A673 (cell line): ENCODE measurements at regions not wholly inside any gene's neighbourhood (a gene's known extent, or its start where the extent isn't known, plus 50 kb on each side); places are given as distances from the start of the nearest gene placed in this dataset.

Experiments
- BruUV-seq: library from RNA; stranded (reverse); fragments of 400-500 nt; replicated peaks from 2 replicates; lab custom pipeline; 2021; lab: Mats Ljungman, UMichigan
- CTCF ChIA-PET: fragments of 300-600 bp; sonication (Branson Sonifier 250); formaldehyde crosslinking; loops from one replicate; lab custom pipeline; 2022; ENCODE audit warnings: antibody characterized with exemption; lab: Charles Lee
- POLR2A ChIA-PET: fragments of 300-600 bp; sonication (Branson Sonifier 250); formaldehyde crosslinking; loops from one replicate; lab custom pipeline; 2022; ENCODE audit warnings: antibody characterized with exemption; ENCODE audit not compliant: low non-redundant PET; lab: Charles Lee
- DNase-seq: peaks from one replicate; pipeline ENCODE4 v3.0.0-alpha.2; 2015; ENCODE audit warnings: low spot score
- H3K27ac ChIP-seq: fragments of 200-600 bp; sonication (generic); 2 replicates; pipeline ENCODE4 v1.5.1; 2016; ENCODE audit warnings: mixed run types, low read depth, mild to moderate bottlenecking, mixed read lengths, antibody characterized with exemption, low read length; ENCODE audit not compliant: poor library complexity, severe bottlenecking
- H3K27me3 ChIP-seq: fragments of 200-600 bp; sonication (generic); replicated peaks from 2 replicates; pipeline ENCODE4 v1.6.1; 2017; ENCODE audit warnings: mixed run types, low read depth, mild to moderate bottlenecking, mixed read lengths, antibody characterized with exemption, low read length; ENCODE audit not compliant: insufficient read depth, poor library complexity
- H3K36me3 ChIP-seq: fragments of 200-600 bp; sonication (generic); 2 replicates; pipeline ENCODE4 v1.6.1; 2016; ENCODE audit warnings: mixed run types, mild to moderate bottlenecking, mixed read lengths, antibody characterized with exemption, low read length; ENCODE audit not compliant: insufficient read depth, poor library complexity, severe bottlenecking
- H3K4me1 ChIP-seq: fragments of 200-600 bp; sonication (generic); 2 replicates; pipeline ENCODE4 v1.6.1; 2017; ENCODE audit warnings: mixed run types, mild to moderate bottlenecking, mixed read lengths, antibody characterized with exemption, low read length; ENCODE audit not compliant: insufficient read depth, poor library complexity, severe bottlenecking
- H3K4me3 ChIP-seq: fragments of 200-600 bp; sonication (generic); 2 replicates; pipeline ENCODE4 v1.5.1; 2016; ENCODE audit warnings: low read depth, mixed run types, mild to moderate bottlenecking, mixed read lengths, low read length; ENCODE audit not compliant: poor library complexity, severe bottlenecking
- H3K9me3 ChIP-seq: fragments of 200-600 bp; sonication (generic); 2 replicates; pipeline ENCODE4 v1.6.1; 2016; ENCODE audit warnings: mixed run types, low read depth, mild to moderate bottlenecking, mixed read lengths, antibody characterized with exemption, low read length; ENCODE audit not compliant: poor library complexity, severe bottlenecking
- EZH2 ChIP-seq: fragments of 200-600 bp; sonication (generic); IDR thresholded peaks from 2 replicates; pipeline ENCODE4 v1.6.1; 2017; ENCODE audit warnings: borderline replicate concordance, low read depth, mild to moderate bottlenecking, mixed read lengths, antibody characterized with exemption, low read length; ENCODE audit not compliant: poor library complexity, severe bottlenecking
- intact Hi-C: fragments of 100-400 bp; cut with micrococcal nuclease; formaldehyde crosslinking; loops from one replicate; pipeline ENCODE4 v1.10.0; 2022; ENCODE audit not compliant: unreplicated experiment
- TF ChIP-seq, protein P1 (sequence below): fragments of 300-800, 200-600 bp; sonication (generic); conservative IDR thresholded peaks from 2 replicates; pipeline ENCODE4 v1.5.1; 2017; ENCODE audit warnings: low read depth, mild to moderate bottlenecking, antibody characterized with exemption, low read length, moderate library complexity, mixed read lengths

DNA sequence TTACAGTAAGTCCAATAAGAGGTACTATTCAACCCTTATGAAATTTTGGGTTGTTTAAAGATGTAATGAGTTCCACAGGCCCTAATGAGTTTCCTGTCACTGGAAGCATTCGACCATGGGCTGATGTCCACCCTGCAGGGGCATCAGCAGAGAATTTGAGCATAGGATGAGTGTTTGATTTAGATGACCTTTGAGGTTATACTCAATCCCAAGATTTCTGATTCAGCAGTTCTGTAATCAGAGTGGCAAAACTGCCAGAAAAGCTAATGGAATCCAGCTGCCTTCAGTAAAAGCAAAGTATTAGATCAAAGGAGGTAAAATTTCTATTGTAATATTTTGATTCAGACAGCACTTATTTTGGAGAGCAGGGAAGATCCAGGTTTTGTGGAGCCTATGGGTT, 68.3 kb downstream of the COX7C start:
- TF ChIP-seq, protein P1, sequence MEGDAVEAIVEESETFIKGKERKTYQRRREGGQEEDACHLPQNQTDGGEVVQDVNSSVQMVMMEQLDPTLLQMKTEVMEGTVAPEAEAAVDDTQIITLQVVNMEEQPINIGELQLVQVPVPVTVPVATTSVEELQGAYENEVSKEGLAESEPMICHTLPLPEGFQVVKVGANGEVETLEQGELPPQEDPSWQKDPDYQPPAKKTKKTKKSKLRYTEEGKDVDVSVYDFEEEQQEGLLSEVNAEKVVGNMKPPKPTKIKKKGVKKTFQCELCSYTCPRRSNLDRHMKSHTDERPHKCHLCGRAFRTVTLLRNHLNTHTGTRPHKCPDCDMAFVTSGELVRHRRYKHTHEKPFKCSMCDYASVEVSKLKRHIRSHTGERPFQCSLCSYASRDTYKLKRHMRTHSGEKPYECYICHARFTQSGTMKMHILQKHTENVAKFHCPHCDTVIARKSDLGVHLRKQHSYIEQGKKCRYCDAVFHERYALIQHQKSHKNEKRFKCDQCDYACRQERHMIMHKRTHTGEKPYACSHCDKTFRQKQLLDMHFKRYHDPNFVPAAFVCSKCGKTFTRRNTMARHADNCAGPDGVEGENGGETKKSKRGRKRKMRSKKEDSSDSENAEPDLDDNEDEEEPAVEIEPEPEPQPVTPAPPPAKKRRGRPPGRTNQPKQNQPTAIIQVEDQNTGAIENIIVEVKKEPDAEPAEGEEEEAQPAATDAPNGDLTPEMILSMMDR, result no peak
- no peak for TF ChIP-seq EZH2
- Histone ChIP-seq H3K36me3 (no peaks in the 10 kb centered on the region), H3K27me3 (no peaks in the 10 kb centered on the region), H3K27ac (no peak overlapping the region), H3K4me1 (no peaks in the 10 kb centered on the region), H3K9me3 (no peaks in the 10 kb centered on the region), H3K4me3 (no peak overlapping the region)
- POLR2A ChIA-PET, result no interaction called here
- BruUV-seq, result no TSS peak
- intact Hi-C loops, result loop anchor here (10.0 kb wide), 1 partner anchor 279 kb away; no protein-coding TSS in a partner anchor
- CTCF ChIA-PET, result no interaction called here
- no peak for DNase-seq

DNA sequence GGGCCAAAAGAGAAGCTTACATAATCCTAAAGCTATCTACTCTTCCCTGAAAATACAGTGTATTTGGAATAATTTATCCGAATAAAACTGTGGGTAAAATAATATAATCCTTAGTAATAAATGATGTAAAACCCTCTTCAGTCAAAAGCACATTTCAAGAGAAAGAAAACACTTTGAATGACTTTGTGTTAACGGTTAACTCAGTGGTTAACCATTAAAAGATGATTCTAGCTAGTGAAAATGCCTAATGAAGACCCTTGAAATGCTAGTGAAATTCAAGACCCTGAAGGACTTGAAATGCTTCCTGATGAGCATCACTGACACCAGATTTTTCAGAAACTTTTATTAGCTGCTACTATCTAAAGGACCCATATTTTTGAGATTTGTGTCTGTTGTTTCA, 70.7 kb downstream of the COX7C start:
- no peak overlapping the region for H3K27ac ChIP-seq
- no peaks in the 10 kb centered on the region for H3K27me3 ChIP-seq
- H3K36me3 ChIP-seq, result no peaks in the 10 kb centered on the region
- no peak overlapping the region for H3K4me3 ChIP-seq
- intact Hi-C loops, result loop anchor here (10.0 kb wide), 1 partner anchor 276 kb away; no protein-coding TSS in a partner anchor
- H3K4me1 ChIP-seq, result no peaks in the 10 kb centered on the region
- ChIA-PET CTCF (no interaction called here), POLR2A (no interaction called here)
- no peaks in the 10 kb centered on the region for H3K9me3 ChIP-seq
- no peak for DNase-seq
- no TSS peak for BruUV-seq
- no peak for TF ChIP-seq EZH2
- TF ChIP-seq, protein P1, result no peak

DNA sequence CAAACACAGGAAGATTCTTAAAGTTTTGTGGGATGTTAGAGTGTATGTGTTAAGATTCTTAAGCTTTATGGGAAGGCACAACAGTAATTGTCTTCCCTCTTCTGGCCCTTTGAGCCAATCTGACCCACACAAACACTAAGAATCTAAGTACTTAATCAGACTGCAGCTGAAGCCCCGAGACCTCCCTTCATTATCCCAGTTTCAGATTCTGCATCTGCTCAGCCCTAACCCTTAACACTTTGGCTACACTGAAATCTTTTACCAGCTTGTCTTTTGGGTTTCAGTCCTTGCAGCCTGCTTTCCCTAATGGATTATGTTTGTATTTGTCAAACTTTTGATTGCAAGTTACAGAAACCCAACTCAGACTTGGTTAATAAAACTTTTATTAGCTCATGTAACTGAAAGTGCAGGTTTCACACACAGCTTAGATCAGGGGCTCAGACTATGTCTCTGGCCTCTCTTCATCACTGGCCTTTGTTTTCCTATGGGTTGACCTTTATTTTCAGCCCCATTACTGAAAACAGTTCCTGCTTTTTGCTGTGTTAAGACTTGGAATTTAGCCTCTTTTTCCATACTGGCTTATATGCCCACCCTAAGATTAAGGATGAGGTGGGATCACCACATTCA, 71.5 kb downstream of the COX7C start:
- Histone ChIP-seq H3K27ac (no peak overlapping the region), H3K4me3 (no peak overlapping the region), H3K4me1 (no peaks in the 10 kb centered on the region), H3K36me3 (no peaks in the 10 kb centered on the region), H3K9me3 (no peaks in the 10 kb centered on the region), H3K27me3 (no peaks in the 10 kb centered on the region)
- ChIA-PET POLR2A (interaction anchor here (0.6 kb wide), 1 partner anchor 73 kb away, joined by 3 read pairs; no protein-coding TSS in a partner anchor), CTCF (no interaction called here)
- BruUV-seq, result no TSS peak
- DNase-seq, result no peak
- TF ChIP-seq, protein P1, result no peak
- TF ChIP-seq EZH2, result no peak
- intact Hi-C loops, result loop anchor here (10.0 kb wide), 1 partner anchor 276 kb away; no protein-coding TSS in a partner anchor
